ENCODE measurements at regions not wholly inside any gene's neighbourhood (a gene's known extent, or its start where the extent isn't known, plus 50 kb on each side); places are given as distances from the start of the nearest gene placed in this dataset.

DNA sequence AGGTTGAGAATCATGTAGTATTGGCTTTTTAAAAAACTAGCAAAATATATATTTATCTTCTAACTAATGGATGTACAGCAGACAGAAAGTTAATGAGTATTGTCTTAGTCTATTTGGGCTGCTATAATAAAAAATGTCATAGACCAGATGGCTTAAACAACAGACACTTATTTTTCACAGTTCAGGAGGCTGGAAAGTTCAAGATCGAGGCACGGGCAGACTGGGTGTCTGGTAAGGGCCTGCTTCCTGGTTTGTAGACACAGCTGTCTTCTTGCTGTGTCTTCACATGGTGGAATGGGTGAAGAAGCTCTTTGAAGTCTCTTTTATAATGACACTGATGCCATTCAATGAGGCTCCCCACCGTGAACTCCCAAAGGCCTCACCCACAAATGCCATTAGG lies 70.1 kb upstream of the KRR1 start:
- Histone ChIP-seq H3K4me2 (no peak overlapping the region), H3K36me3 (no peaks in the 10 kb centered on the region), H2AFZ (replicated peaks) (no peak overlapping the region), H3K27ac (no peak overlapping the region), H3K4me1 (peaks cover 7% of the 10 kb centered on the region), H4K20me1 (ENCODE audit: low read depth) (no peaks in the 10 kb centered on the region), H3K79me2 (ENCODE audit: low read depth) (no peaks in the 10 kb centered on the region), H3K27me3 (no peaks in the 10 kb centered on the region), H3K9me3 (ENCODE audit: low read depth) (no peaks in the 10 kb centered on the region), H3K9ac (no peak overlapping the region), H3K4me3 (no peak overlapping the region), H3F3A (ENCODE audit: low read depth) (no peaks in the 10 kb centered on the region)
- H3K27ac Mint-ChIP-seq = no peak overlapping the region
- no peaks in the 10 kb centered on the region for H3K9me3 Mint-ChIP-seq
- no peaks in the 10 kb centered on the region for H3K36me3 Mint-ChIP-seq
- TF ChIP-seq EZH2phosphoT487 (IDR thresholded peaks at IDR 0.05) (no peak), EZH2 (IDR thresholded peaks at IDR 0.05) (no peak)
- TF ChIP-seq, protein P1, sequence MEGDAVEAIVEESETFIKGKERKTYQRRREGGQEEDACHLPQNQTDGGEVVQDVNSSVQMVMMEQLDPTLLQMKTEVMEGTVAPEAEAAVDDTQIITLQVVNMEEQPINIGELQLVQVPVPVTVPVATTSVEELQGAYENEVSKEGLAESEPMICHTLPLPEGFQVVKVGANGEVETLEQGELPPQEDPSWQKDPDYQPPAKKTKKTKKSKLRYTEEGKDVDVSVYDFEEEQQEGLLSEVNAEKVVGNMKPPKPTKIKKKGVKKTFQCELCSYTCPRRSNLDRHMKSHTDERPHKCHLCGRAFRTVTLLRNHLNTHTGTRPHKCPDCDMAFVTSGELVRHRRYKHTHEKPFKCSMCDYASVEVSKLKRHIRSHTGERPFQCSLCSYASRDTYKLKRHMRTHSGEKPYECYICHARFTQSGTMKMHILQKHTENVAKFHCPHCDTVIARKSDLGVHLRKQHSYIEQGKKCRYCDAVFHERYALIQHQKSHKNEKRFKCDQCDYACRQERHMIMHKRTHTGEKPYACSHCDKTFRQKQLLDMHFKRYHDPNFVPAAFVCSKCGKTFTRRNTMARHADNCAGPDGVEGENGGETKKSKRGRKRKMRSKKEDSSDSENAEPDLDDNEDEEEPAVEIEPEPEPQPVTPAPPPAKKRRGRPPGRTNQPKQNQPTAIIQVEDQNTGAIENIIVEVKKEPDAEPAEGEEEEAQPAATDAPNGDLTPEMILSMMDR (IDR thresholded peaks at IDR 0.05) = no peak
- H3K4me1 Mint-ChIP-seq = no peaks in the 10 kb centered on the region
- H3K4me3 Mint-ChIP-seq = no peak overlapping the region
- H3K27me3 Mint-ChIP-seq (ENCODE audit: insufficient read depth, low read depth) = peaks cover 3% of the 10 kb centered on the region
- DNase-seq (ENCODE audit: low spot score) = no peak

DNA sequence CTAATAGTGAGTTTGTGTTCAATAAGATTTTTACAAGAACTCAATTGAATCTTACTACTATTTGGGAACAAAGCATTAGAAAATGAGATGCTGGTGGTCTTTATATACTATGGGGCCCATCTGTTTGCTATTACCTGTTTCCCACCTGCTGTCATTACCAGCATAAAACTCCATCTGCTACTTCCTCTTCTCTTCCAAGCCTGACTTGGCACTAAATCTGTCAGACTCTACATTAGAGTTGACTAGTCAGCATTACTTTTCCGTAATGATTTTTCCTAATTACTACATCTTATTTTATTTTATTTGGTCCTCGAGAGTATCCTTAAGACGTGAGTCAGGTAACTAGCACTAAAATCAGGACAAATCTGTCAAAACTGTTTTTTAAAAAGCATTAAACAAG lies 68.1 kb upstream of the KRR1 start:
- H3K4me3 Mint-ChIP-seq = no peak overlapping the region
- no peaks in the 10 kb centered on the region for H4K20me1 ChIP-seq (ENCODE audit: low read depth)
- no peaks in the 10 kb centered on the region for H3K9me3 Mint-ChIP-seq
- no peak overlapping the region for H3K27ac ChIP-seq
- DNase-seq (ENCODE audit: low spot score) = no peak
- H3K27me3 ChIP-seq = no peaks in the 10 kb centered on the region
- peaks cover 7% of the 10 kb centered on the region for H3K4me1 ChIP-seq
- H3K9ac ChIP-seq = no peak overlapping the region
- H3K9me3 ChIP-seq (ENCODE audit: low read depth) = no peaks in the 10 kb centered on the region
- no peaks in the 10 kb centered on the region for H3K36me3 Mint-ChIP-seq
- H3K4me3 ChIP-seq = no peak overlapping the region
- no peaks in the 10 kb centered on the region for H3K36me3 ChIP-seq
- peaks cover 4% of the 10 kb centered on the region for H3K27me3 Mint-ChIP-seq (ENCODE audit: insufficient read depth, low read depth)
- no peaks in the 10 kb centered on the region for H3F3A ChIP-seq (ENCODE audit: low read depth)
- H3K4me2 ChIP-seq = peak overlapping the region; percentile 40
- H3K79me2 ChIP-seq (ENCODE audit: low read depth) = no peaks in the 10 kb centered on the region
- no peaks in the 10 kb centered on the region for H3K4me1 Mint-ChIP-seq
- H3K27ac Mint-ChIP-seq = no peak overlapping the region
- H2AFZ ChIP-seq (replicated peaks) = no peak overlapping the region
- TF ChIP-seq EZH2phosphoT487 (IDR thresholded peaks at IDR 0.05) (no peak), EZH2 (IDR thresholded peaks at IDR 0.05) (no peak)
- TF ChIP-seq, protein P1 (IDR thresholded peaks at IDR 0.05) = no peak

DNA sequence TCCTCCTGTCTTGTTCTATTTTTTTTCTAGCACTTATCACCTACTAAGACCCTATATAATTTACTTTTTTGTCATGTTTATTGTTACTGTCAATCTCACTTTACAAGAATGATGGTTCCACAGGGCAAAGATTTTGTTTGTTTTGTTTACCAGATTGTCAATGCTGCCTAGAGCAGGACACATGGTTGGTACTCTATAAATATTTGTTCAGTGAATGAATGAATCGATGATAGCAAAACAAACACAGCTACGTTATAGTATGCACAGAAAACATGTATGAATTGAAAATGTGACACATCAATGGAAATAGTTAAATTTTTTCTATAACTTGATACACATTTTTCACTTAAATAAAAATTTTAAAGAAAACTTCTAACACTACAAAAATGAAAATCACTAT lies 67.1 kb upstream of the KRR1 start:
- TF ChIP-seq EZH2phosphoT487 (IDR thresholded peaks at IDR 0.05) = no peak
- Mint-ChIP-seq H3K36me3 (no peaks in the 10 kb centered on the region), H3K9me3 (no peaks in the 10 kb centered on the region), H3K4me1 (no peaks in the 10 kb centered on the region), H3K4me3 (no peak overlapping the region), H3K27ac (no peak overlapping the region), H3K27me3 (ENCODE audit: insufficient read depth, low read depth) (peaks cover 2% of the 10 kb centered on the region)
- Histone ChIP-seq H3F3A (ENCODE audit: low read depth) (no peaks in the 10 kb centered on the region), H3K27me3 (no peaks in the 10 kb centered on the region), H3K9ac (no peak overlapping the region), H3K36me3 (no peaks in the 10 kb centered on the region), H3K4me3 (no peak overlapping the region), H2AFZ (replicated peaks) (no peak overlapping the region), H4K20me1 (ENCODE audit: low read depth) (no peaks in the 10 kb centered on the region), H3K27ac (no peak overlapping the region), H3K9me3 (ENCODE audit: low read depth) (no peaks in the 10 kb centered on the region), H3K79me2 (ENCODE audit: low read depth) (no peaks in the 10 kb centered on the region), H3K4me2 (no peak overlapping the region), H3K4me1 (peaks cover 7% of the 10 kb centered on the region)
- DNase-seq (ENCODE audit: low spot score) = no peak

DNA sequence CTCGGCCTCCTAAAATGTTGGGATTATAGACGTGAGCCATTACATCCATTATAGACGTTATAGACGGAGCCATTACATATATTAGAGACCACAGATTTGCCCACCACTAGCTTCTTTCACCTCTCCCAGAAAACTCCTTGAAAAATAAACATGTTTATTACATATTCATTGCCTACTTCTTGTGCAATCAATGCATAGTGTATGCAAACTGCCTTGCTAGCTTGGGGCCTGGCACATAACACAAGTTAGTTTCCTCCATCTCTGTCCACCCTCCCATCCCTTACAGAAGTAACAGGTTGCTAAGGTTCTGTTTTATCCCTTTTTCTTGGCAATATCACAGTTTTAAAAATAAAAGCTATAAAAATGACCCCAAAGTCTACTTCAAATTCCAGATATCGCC lies 66.4 kb upstream of the KRR1 start:
- H3K4me1 ChIP-seq = peaks cover 7% of the 10 kb centered on the region
- H3K27ac ChIP-seq = no peak overlapping the region
- Mint-ChIP-seq H3K4me3 (no peak overlapping the region), H3K27ac (no peak overlapping the region), H3K27me3 (ENCODE audit: insufficient read depth, low read depth) (peaks cover 3% of the 10 kb centered on the region), H3K36me3 (no peaks in the 10 kb centered on the region), H3K9me3 (no peaks in the 10 kb centered on the region), H3K4me1 (no peaks in the 10 kb centered on the region)
- no peak overlapping the region for H3K4me3 ChIP-seq
- H4K20me1 ChIP-seq (ENCODE audit: low read depth) = no peaks in the 10 kb centered on the region
- H3K9me3 ChIP-seq (ENCODE audit: low read depth) = no peaks in the 10 kb centered on the region
- H3K4me2 ChIP-seq = no peak overlapping the region
- no peaks in the 10 kb centered on the region for H3K79me2 ChIP-seq (ENCODE audit: low read depth)
- H3K36me3 ChIP-seq = no peaks in the 10 kb centered on the region
- no peak overlapping the region for H3K9ac ChIP-seq
- H2AFZ ChIP-seq (replicated peaks) = no peak overlapping the region
- H3F3A ChIP-seq (ENCODE audit: low read depth) = no peaks in the 10 kb centered on the region
- no peaks in the 10 kb centered on the region for H3K27me3 ChIP-seq
- DNase-seq (ENCODE audit: low spot score) = no peak
- TF ChIP-seq, protein P1 (IDR thresholded peaks at IDR 0.05) = no peak
- TF ChIP-seq EZH2 (IDR thresholded peaks at IDR 0.05) = no peak
- TF ChIP-seq EZH2phosphoT487 (IDR thresholded peaks at IDR 0.05) = no peak
